Urinary bladder (tissue), 3 donors: ENCODE measurements at regions not wholly inside any gene's neighbourhood (a gene's known extent, or its start where the extent isn't known, plus 50 kb on each side); places are given as distances from the start of the nearest gene placed in this dataset.

Experiments used
- DNase-seq: peaks from one replicate; pipeline ENCODE4 v3.0.0-alpha.2; 2015; ENCODE audit errors: extremely low spot score
- H3K27ac ChIP-seq: one replicate; pipeline ENCODE4 v1.5.1; 2013; ENCODE audit warnings: low read depth, mild to moderate bottlenecking, moderate library complexity
- H3K36me3 ChIP-seq: one replicate; pipeline ENCODE4 v1.6.1; 2013; ENCODE audit warnings: mild to moderate bottlenecking, moderate library complexity; ENCODE audit not compliant: insufficient read depth
- H3K4me1 ChIP-seq: one replicate; pipeline ENCODE4 v1.6.1; 2013; ENCODE audit warnings: mild to moderate bottlenecking, moderate library complexity; ENCODE audit not compliant: insufficient read depth
- H3K4me3 ChIP-seq: one replicate; pipeline ENCODE4 v1.5.1; 2013; ENCODE audit warnings: low read depth, low read length
- WGBS: extraction: QIAGEN DNeasy Blood & Tissue Kit; methylation state at CpG from one replicate; pipeline ENCODE4 v1.1.7; 2013; 5-methylcytosine and 5-hydroxymethylcytosine counted together
- donor health status: healthy with polysubstance abuse.
- donor health status: healthy.

- DNase-seq = no peak
- H3K4me1 ChIP-seq = no peaks in the 10 kb centered on the region
- 85% methylated on average over 2 of the region's 2 CpGs for WGBS
Observed at GRCh38 chr10:63761243-63761642, 240.0 kb downstream of the REEP3 start.

GRCh38 chr10:63763744-63764143 is 242.5 kb downstream of the REEP3 start:
- Histone ChIP-seq H3K27ac (no peak overlapping the region), H3K4me3 (no peak overlapping the region), H3K4me1 (no peaks in the 10 kb centered on the region), H3K36me3 (no peaks in the 10 kb centered on the region)
- no peak for DNase-seq
- 78% methylated on average over 2 of the region's 2 CpGs for WGBS

More at GRCh38 chr10:63761243-63761642, 240.0 kb downstream of the REEP3 start:
- Histone ChIP-seq H3K27ac (no peak overlapping the region), H3K4me3 (no peak overlapping the region), H3K36me3 (no peaks in the 10 kb centered on the region)

GRCh38 chr10:63765126-63765525 is 243.9 kb downstream of the REEP3 start:
- WGBS = 98% methylated on average over 1 of the region's 1 CpG
- Histone ChIP-seq H3K4me3 (no peak overlapping the region), H3K4me1 (no peaks in the 10 kb centered on the region), H3K27ac (no peak overlapping the region), H3K36me3 (no peaks in the 10 kb centered on the region)
- DNase-seq = no peak

GRCh38 chr10:63766745-63767137 is 245.5 kb downstream of the REEP3 start:
- no peak for DNase-seq
- Histone ChIP-seq H3K4me1 (no peaks in the 10 kb centered on the region), H3K27ac (no peak overlapping the region), H3K4me3 (no peak overlapping the region), H3K36me3 (no peaks in the 10 kb centered on the region)
- 53% methylated on average over 2 of the region's 2 CpGs for WGBS

- 44% methylated on average over 4 of the region's 4 CpGs for WGBS
- DNase-seq = no peak
- H3K27ac ChIP-seq = no peak overlapping the region
- no peaks in the 10 kb centered on the region for H3K36me3 ChIP-seq
- H3K4me3 ChIP-seq = no peak overlapping the region
- H3K4me1 ChIP-seq = no peaks in the 10 kb centered on the region
Observed at GRCh38 chr10:63767138-63767801, 246.1 kb downstream of the REEP3 start.

GRCh38 chr10:63769367-63769766 is 248.2 kb downstream of the REEP3 start:
- DNase-seq = no peak
- Histone ChIP-seq H3K4me3 (no peak overlapping the region), H3K4me1 (no peaks in the 10 kb centered on the region), H3K27ac (no peak overlapping the region), H3K36me3 (no peaks in the 10 kb centered on the region)

- WGBS = 73% methylated on average over 7 of the region's 7 CpGs
- H3K36me3 ChIP-seq = no peaks in the 10 kb centered on the region
- H3K4me3 ChIP-seq = no peak overlapping the region
- no peak for DNase-seq
- H3K4me1 ChIP-seq = no peaks in the 10 kb centered on the region
- no peak overlapping the region for H3K27ac ChIP-seq
Observed at GRCh38 chr10:63770523-63770922, 249.3 kb downstream of the REEP3 start.

- no peak overlapping the region for H3K4me3 ChIP-seq
- H3K4me1 ChIP-seq = no peaks in the 10 kb centered on the region
- 33% methylated on average over 1 of the region's 1 CpG for WGBS
Observed at GRCh38 chr10:63772491-63772890, 251.3 kb downstream of the REEP3 start.

GRCh38 chr10:63773106-63773505 is 251.9 kb downstream of the REEP3 start:
- Histone ChIP-seq H3K36me3 (no peaks in the 10 kb centered on the region), H3K4me3 (no peak overlapping the region), H3K4me1 (no peaks in the 10 kb centered on the region), H3K27ac (no peak overlapping the region)
- 36% methylated on average over 1 of the region's 1 CpG for WGBS
- DNase-seq = no peak

More at GRCh38 chr10:63772491-63772890, 251.3 kb downstream of the REEP3 start:
- Histone ChIP-seq H3K27ac (no peak overlapping the region), H3K36me3 (no peaks in the 10 kb centered on the region)
- DNase-seq = no peak

GRCh38 chr10:63773962-63774361 is 252.8 kb downstream of the REEP3 start:
- Histone ChIP-seq H3K36me3 (no peaks in the 10 kb centered on the region), H3K4me3 (no peak overlapping the region), H3K4me1 (no peaks in the 10 kb centered on the region), H3K27ac (no peak overlapping the region)
- DNase-seq = no peak
- 77% methylated on average over 2 of the region's 2 CpGs for WGBS

GRCh38 chr10:63780101-63780500 is 258.9 kb downstream of the REEP3 start:
- no peak overlapping the region for H3K4me3 ChIP-seq
- WGBS = 74% methylated on average over 3 of the region's 3 CpGs
- H3K27ac ChIP-seq = no peak overlapping the region
- DNase-seq = no peak
- no peaks in the 10 kb centered on the region for H3K4me1 ChIP-seq
- no peaks in the 10 kb centered on the region for H3K36me3 ChIP-seq

GRCh38 chr10:63781226-63781625 is 260.0 kb downstream of the REEP3 start:
- no peaks in the 10 kb centered on the region for H3K4me1 ChIP-seq
- no peaks in the 10 kb centered on the region for H3K36me3 ChIP-seq
- no peak for DNase-seq
- no peak overlapping the region for H3K4me3 ChIP-seq
- 93% methylated on average over 3 of the region's 3 CpGs for WGBS
- no peak overlapping the region for H3K27ac ChIP-seq

- WGBS = 92% methylated on average over 1 of the region's 1 CpG
- H3K4me3 ChIP-seq = no peak overlapping the region
- no peak overlapping the region for H3K27ac ChIP-seq
- no peaks in the 10 kb centered on the region for H3K36me3 ChIP-seq
- H3K4me1 ChIP-seq = no peaks in the 10 kb centered on the region
- DNase-seq = no peak
Observed at GRCh38 chr10:63783882-63784281, 262.7 kb downstream of the REEP3 start.

- no peaks in the 10 kb centered on the region for H3K36me3 ChIP-seq
- DNase-seq = no peak
- no peak overlapping the region for H3K4me3 ChIP-seq
- no peak overlapping the region for H3K27ac ChIP-seq
- H3K4me1 ChIP-seq = no peaks in the 10 kb centered on the region
- 87% methylated on average over 3 of the region's 3 CpGs for WGBS
Observed at GRCh38 chr10:63788152-63788821, 267.1 kb downstream of the REEP3 start.
